Upper lobe of left lung (tissue), 6 donors: ENCODE measurements at regions not wholly inside any gene's neighbourhood (a gene's known extent, or its start where the extent isn't known, plus 50 kb on each side); places are given as distances from the start of the nearest gene placed in this dataset.
A peak's percentile ranks its signal among the peaks of the same experiment; 100 is the strongest.

Experiments used
- ATAC-seq, 2 donors: fragments of 200-7000 bp; cut with Tn5 transposase; one replicate each; pipeline ENCODE4 v1.9.1; 2022; ENCODE audit warnings: mild to moderate bottlenecking in 2 of 2, moderate library complexity in 2 of 2; ENCODE audit not compliant: low FRiP score in 2 of 2
- DNase-seq, 2 donors: peaks; one replicate each; pipeline ENCODE4 v3.0.0-alpha.2; 2019 to 2020
- H3K27ac ChIP-seq, 4 donors: fragments of 200-600 bp; sonication (generic); one replicate each; pipeline ENCODE4 v1.5.1; 2016 to 2019
- H3K27me3 ChIP-seq, 4 donors: fragments of 200-600 bp; sonication (generic); one replicate each; pipeline ENCODE4 v1.5.1; 2017 to 2019
- H3K36me3 ChIP-seq, 4 donors: fragments of 200-600 bp; sonication (generic); one replicate each; pipeline ENCODE4 v1.5.1; 2016 to 2019
- H3K4me1 ChIP-seq, 4 donors: fragments of 200-600 bp; sonication (generic); one replicate each; pipeline ENCODE4 v1.5.1; 2018 to 2019
- H3K4me3 ChIP-seq, 4 donors: fragments of 200-600 bp; sonication (generic); one replicate each; pipeline ENCODE4 v1.5.1; 2017 to 2019; ENCODE audit warnings: mild to moderate bottlenecking in 2 of 4, moderate library complexity in 1 of 4
- H3K9me3 ChIP-seq, 4 donors: fragments of 200-600 bp; sonication (generic); one replicate each; pipeline ENCODE4 v1.5.1; 2018 to 2019
- CTCF ChIP-seq, 6 experiments: fragments of 450-650 bp in 4 of 6; fragments of 200-600 bp in 2 of 6; sonication (generic) in 2 of 6; IDR thresholded peaks; one replicate each; pipeline ENCODE4 v1.5.1; 2016 to 2019; ENCODE audit warnings: antibody characterized with exemption in 6 of 6
- EP300 ChIP-seq, 4 donors: sonication (generic); formaldehyde crosslinking; IDR thresholded peaks; one replicate each; pipeline ENCODE4 v1.5.1; 2017; ENCODE audit warnings: antibody characterized with exemption in 4 of 4, control low read depth in 2 of 4
- POLR2A ChIP-seq, 4 donors: fragments of 450-650 bp; IDR thresholded peaks; one replicate each; pipeline ENCODE4 v1.5.1; 2016 to 2017; ENCODE audit warnings: antibody characterized with exemption in 4 of 4, mild to moderate bottlenecking in 2 of 4
- POLR2AphosphoS5 ChIP-seq, 2 donors: sonication (generic); formaldehyde crosslinking; IDR thresholded peaks; one replicate each; pipeline ENCODE4 v1.5.1; 2017; ENCODE audit warnings: antibody characterized with exemption in 2 of 2
- WGBS, 2 donors: methylation state at CpG; one replicate each; pipeline ENCODE4 v1.1.5; 2017 to 2018; 5-methylcytosine and 5-hydroxymethylcytosine counted together
- donor health status: DM: no; HTN: no; CAD: no; lungs with moderate emphysema.
- donor health status: DM: no; HTN: yes; CAD: no; lungs with severe emphysema.

GRCh38 chr1:219399446-219399845, 213.5 kb downstream of the ZC3H11B start:
- WGBS, 2 donors, result 97 to 100% methylated on average over 2 to 5 of the region's 5 CpGs
- ATAC-seq, result peak; percentile 19 to 43

GRCh38 chr1:219398815-219399396, 214.0 kb downstream of the ZC3H11B start:
- no peaks in the 10 kb centered on the region for H3K36me3 ChIP-seq
- no peaks in the 10 kb centered on the region for H3K27me3 ChIP-seq
- DNase-seq, result peak in 1 of 2 donors; percentile 30
- peaks cover 0 to 6% (median 2%) of the 10 kb centered on the region in 4 donors for H3K4me1 ChIP-seq
- TF ChIP-seq CTCF (IDR thresholded peaks at IDR 0.05) (no peak), POLR2A (IDR thresholded peaks at IDR 0.05) (no peak), EP300 (IDR thresholded peaks at IDR 0.05) (no peak), POLR2AphosphoS5 (IDR thresholded peaks at IDR 0.05) (no peak)
- H3K4me3 ChIP-seq, result no peak overlapping the region
- 40 to 85% methylated on average over 1 to 2 of the region's 2 CpGs for WGBS, 2 donors
- no peak overlapping the region for H3K27ac ChIP-seq
- H3K9me3 ChIP-seq, result peaks cover 0 to 17% (median 10%) of the 10 kb centered on the region in 4 donors
- ATAC-seq, result peak in 1 of 2 donors; percentile 53

More at GRCh38 chr1:219399446-219399845, 213.5 kb downstream of the ZC3H11B start:
- H3K27me3 ChIP-seq, result no peaks in the 10 kb centered on the region
- peaks cover 0 to 17% (median 10%) of the 10 kb centered on the region in 4 donors for H3K9me3 ChIP-seq
- TF ChIP-seq CTCF (IDR thresholded peaks at IDR 0.05) (no peak), EP300 (IDR thresholded peaks at IDR 0.05) (no peak), POLR2A (IDR thresholded peaks at IDR 0.05) (no peak), POLR2AphosphoS5 (IDR thresholded peaks at IDR 0.05) (no peak)
- no peak for DNase-seq
- H3K27ac ChIP-seq, result no peak overlapping the region
- no peak overlapping the region for H3K4me3 ChIP-seq
- H3K4me1 ChIP-seq, result peaks cover 0 to 6% (median 2%) of the 10 kb centered on the region in 4 donors
- no peaks in the 10 kb centered on the region for H3K36me3 ChIP-seq

- no peak for ATAC-seq
- H3K4me3 ChIP-seq, result no peak overlapping the region
- WGBS, 2 donors, result 55 to 65% methylated on average over 1 of the region's 1 CpG
Observed at GRCh38 chr1:219397511-219397910, 215.4 kb downstream of the ZC3H11B start.

GRCh38 chr1:219391297-219391696, 217.6 kb downstream of the LYPLAL1 start:
- H3K9me3 ChIP-seq, result peaks cover 4 to 15% (median 9%) of the 10 kb centered on the region in 4 donors
- ATAC-seq, result no peak
- H3K4me3 ChIP-seq, result no peak overlapping the region
- H3K27ac ChIP-seq, result no peak overlapping the region
- no peaks in the 10 kb centered on the region for H3K27me3 ChIP-seq
- H3K36me3 ChIP-seq, result no peaks in the 10 kb centered on the region
- TF ChIP-seq POLR2A (IDR thresholded peaks at IDR 0.05) (no peak), EP300 (IDR thresholded peaks at IDR 0.05) (no peak), CTCF (IDR thresholded peaks at IDR 0.05) (no peak), POLR2AphosphoS5 (IDR thresholded peaks at IDR 0.05) (no peak)
- no peaks in the 10 kb centered on the region for H3K4me1 ChIP-seq
- DNase-seq, result no peak

More at GRCh38 chr1:219397511-219397910, 215.4 kb downstream of the ZC3H11B start:
- peaks cover 0 to 6% (median 2%) of the 10 kb centered on the region in 4 donors for H3K4me1 ChIP-seq
- no peak overlapping the region for H3K27ac ChIP-seq
- no peaks in the 10 kb centered on the region for H3K27me3 ChIP-seq
- H3K36me3 ChIP-seq, result no peaks in the 10 kb centered on the region
- DNase-seq, result no peak
- peaks cover 4 to 23% (median 18%) of the 10 kb centered on the region in 4 donors for H3K9me3 ChIP-seq
- TF ChIP-seq POLR2A (IDR thresholded peaks at IDR 0.05) (no peak), POLR2AphosphoS5 (IDR thresholded peaks at IDR 0.05) (no peak), EP300 (IDR thresholded peaks at IDR 0.05) (no peak), CTCF (IDR thresholded peaks at IDR 0.05) (no peak)

- H3K9me3 ChIP-seq, result no peaks in the 10 kb centered on the region
- DNase-seq, result no peak
- no peak for ATAC-seq
- H3K36me3 ChIP-seq, result no peaks in the 10 kb centered on the region
- 56 to 66% methylated on average over 1 of the region's 1 CpG for WGBS, 2 donors
- no peaks in the 10 kb centered on the region for H3K27me3 ChIP-seq
- H3K4me1 ChIP-seq, result no peaks in the 10 kb centered on the region
- no peak overlapping the region for H3K27ac ChIP-seq
- H3K4me3 ChIP-seq, result no peak overlapping the region
- no peak for TF ChIP-seq EP300 (IDR thresholded peaks at IDR 0.05)
- TF ChIP-seq CTCF (IDR thresholded peaks at IDR 0.05), result no peak
- no peak for TF ChIP-seq POLR2A (IDR thresholded peaks at IDR 0.05)
- no peak for TF ChIP-seq POLR2AphosphoS5 (IDR thresholded peaks at IDR 0.05)
Observed at GRCh38 chr1:219387211-219387610, 213.5 kb downstream of the LYPLAL1 start.
